Tibial nerve (tissue), 4 donors: ENCODE measurements at regions not wholly inside any gene's neighbourhood (a gene's known extent, or its start where the extent isn't known, plus 50 kb on each side); places are given as distances from the start of the nearest gene placed in this dataset.

Source experiments
- DNase-seq, 2 donors: peaks; one replicate each; pipeline ENCODE4 v3.0.0-alpha.2; 2019; ENCODE audit warnings: low spot score in 2 of 2
- H3K27ac ChIP-seq, 4 donors: fragments of 200-600 bp; sonication (generic) in 3 of 4; one replicate each; pipeline ENCODE4 v1.5.1; 2017 to 2019; ENCODE audit warnings: mild to moderate bottlenecking in 1 of 4
- H3K27me3 ChIP-seq, 2 donors: fragments of 200-600 bp; sonication (generic) in 1 of 2; one replicate each; pipeline versions ENCODE4 v1.5.1 to v1.6.0; 2017 to 2019
- H3K36me3 ChIP-seq, 3 donors: fragments of 200-600 bp; sonication (generic); one replicate each; pipeline ENCODE4 v1.5.1; 2018 to 2019
- H3K4me1 ChIP-seq, 4 donors: fragments of 200-600 bp; sonication (generic) in 3 of 4; one replicate each; pipeline ENCODE4 v1.5.1; 2017 to 2019
- H3K4me3 ChIP-seq, 4 donors: fragments of 200-600 bp; sonication (generic) in 3 of 4; one replicate each; pipeline ENCODE4 v1.5.1; 2017 to 2019; ENCODE audit warnings: mild to moderate bottlenecking in 1 of 4, moderate library complexity in 1 of 4
- H3K9me3 ChIP-seq, 4 donors: fragments of 200-600 bp; sonication (generic) in 3 of 4; one replicate each; pipeline ENCODE4 v1.5.1; 2017 to 2019
- EP300 ChIP-seq, 2 donors: sonication (generic); formaldehyde crosslinking; IDR thresholded peaks; one replicate each; pipeline ENCODE4 v1.6.1; 2017; ENCODE audit warnings: antibody characterized with exemption in 2 of 2, mild to moderate bottlenecking in 1 of 2
- POLR2A ChIP-seq, 2 donors: fragments of 450-650 bp; IDR thresholded peaks; one replicate each; pipeline ENCODE4 v1.6.1; 2017; ENCODE audit warnings: antibody characterized with exemption in 2 of 2, mild to moderate bottlenecking in 2 of 2, moderate library complexity in 2 of 2
- WGBS, 2 donors: methylation state at CpG; one replicate each; pipeline ENCODE4 v1.1.5; 2018; 5-methylcytosine and 5-hydroxymethylcytosine counted together
- TF ChIP-seq, protein P1 (sequence below), 5 experiments: fragments of 200-600 bp in 3 of 5; fragments of 450-650 bp in 2 of 5; sonication (generic) in 3 of 5; IDR thresholded peaks; one replicate each; pipeline ENCODE4 v1.5.1; 2016 to 2019; ENCODE audit warnings: antibody characterized with exemption in 5 of 5, mild to moderate bottlenecking in 3 of 5, moderate library complexity in 2 of 5

- 55 to 58% methylated on average over 1 of the region's 1 CpG for WGBS, 2 donors
- H3K27ac ChIP-seq, result no peak overlapping the region
- H3K27me3 ChIP-seq, result no peaks in the 10 kb centered on the region
- DNase-seq, result no peak
- no peaks in the 10 kb centered on the region for H3K4me1 ChIP-seq
- no peak overlapping the region for H3K4me3 ChIP-seq
- no peaks in the 10 kb centered on the region for H3K36me3 ChIP-seq
- H3K9me3 ChIP-seq, result no peaks in the 10 kb centered on the region
- TF ChIP-seq, protein P1, sequence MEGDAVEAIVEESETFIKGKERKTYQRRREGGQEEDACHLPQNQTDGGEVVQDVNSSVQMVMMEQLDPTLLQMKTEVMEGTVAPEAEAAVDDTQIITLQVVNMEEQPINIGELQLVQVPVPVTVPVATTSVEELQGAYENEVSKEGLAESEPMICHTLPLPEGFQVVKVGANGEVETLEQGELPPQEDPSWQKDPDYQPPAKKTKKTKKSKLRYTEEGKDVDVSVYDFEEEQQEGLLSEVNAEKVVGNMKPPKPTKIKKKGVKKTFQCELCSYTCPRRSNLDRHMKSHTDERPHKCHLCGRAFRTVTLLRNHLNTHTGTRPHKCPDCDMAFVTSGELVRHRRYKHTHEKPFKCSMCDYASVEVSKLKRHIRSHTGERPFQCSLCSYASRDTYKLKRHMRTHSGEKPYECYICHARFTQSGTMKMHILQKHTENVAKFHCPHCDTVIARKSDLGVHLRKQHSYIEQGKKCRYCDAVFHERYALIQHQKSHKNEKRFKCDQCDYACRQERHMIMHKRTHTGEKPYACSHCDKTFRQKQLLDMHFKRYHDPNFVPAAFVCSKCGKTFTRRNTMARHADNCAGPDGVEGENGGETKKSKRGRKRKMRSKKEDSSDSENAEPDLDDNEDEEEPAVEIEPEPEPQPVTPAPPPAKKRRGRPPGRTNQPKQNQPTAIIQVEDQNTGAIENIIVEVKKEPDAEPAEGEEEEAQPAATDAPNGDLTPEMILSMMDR (IDR thresholded peaks at IDR 0.05), result no peak
- no peak for TF ChIP-seq POLR2A (IDR thresholded peaks at IDR 0.05)
- no peak for TF ChIP-seq EP300 (IDR thresholded peaks at IDR 0.05)
Measured at GRCh38 chr7:124462249-124462648, 303.3 kb downstream of the GPR37 start.

GRCh38 chr7:124460555-124460954, 305.0 kb downstream of the GPR37 start:
- no peak for TF ChIP-seq EP300 (IDR thresholded peaks at IDR 0.05)
- TF ChIP-seq, protein P1 (IDR thresholded peaks at IDR 0.05), result no peak
- no peak for TF ChIP-seq POLR2A (IDR thresholded peaks at IDR 0.05)
- WGBS, 2 donors, result 82 to 84% methylated on average over 2 of the region's 2 CpGs
- no peaks in the 10 kb centered on the region for H3K4me1 ChIP-seq
- no peak for DNase-seq
- H3K4me3 ChIP-seq, result no peak overlapping the region
- no peaks in the 10 kb centered on the region for H3K27me3 ChIP-seq
- H3K27ac ChIP-seq, result no peak overlapping the region
- no peaks in the 10 kb centered on the region for H3K36me3 ChIP-seq
- no peaks in the 10 kb centered on the region for H3K9me3 ChIP-seq

GRCh38 chr7:124460056-124460450, 305.5 kb downstream of the GPR37 start:
- Histone ChIP-seq H3K9me3 (no peaks in the 10 kb centered on the region), H3K4me3 (no peak overlapping the region), H3K4me1 (no peaks in the 10 kb centered on the region), H3K27ac (no peak overlapping the region), H3K27me3 (no peaks in the 10 kb centered on the region), H3K36me3 (no peaks in the 10 kb centered on the region)
- DNase-seq, result no peak
- TF ChIP-seq POLR2A (IDR thresholded peaks at IDR 0.05) (no peak), EP300 (IDR thresholded peaks at IDR 0.05) (no peak)
- TF ChIP-seq, protein P1 (IDR thresholded peaks at IDR 0.05), result no peak
- WGBS, 2 donors, result 78 to 81% methylated on average over 1 of the region's 1 CpG

- H3K36me3 ChIP-seq, result no peaks in the 10 kb centered on the region
- no peaks in the 10 kb centered on the region for H3K27me3 ChIP-seq
- 40 to 44% methylated on average over 8 of the region's 8 CpGs for WGBS, 2 donors
- no peak overlapping the region for H3K4me3 ChIP-seq
- TF ChIP-seq, protein P1 (IDR thresholded peaks at IDR 0.05), result no peak
- H3K27ac ChIP-seq, result no peak overlapping the region
- no peaks in the 10 kb centered on the region for H3K9me3 ChIP-seq
- no peak for DNase-seq
- H3K4me1 ChIP-seq, result no peaks in the 10 kb centered on the region
Measured at GRCh38 chr7:124459101-124460055, 306.2 kb downstream of the GPR37 start.

DNA sequence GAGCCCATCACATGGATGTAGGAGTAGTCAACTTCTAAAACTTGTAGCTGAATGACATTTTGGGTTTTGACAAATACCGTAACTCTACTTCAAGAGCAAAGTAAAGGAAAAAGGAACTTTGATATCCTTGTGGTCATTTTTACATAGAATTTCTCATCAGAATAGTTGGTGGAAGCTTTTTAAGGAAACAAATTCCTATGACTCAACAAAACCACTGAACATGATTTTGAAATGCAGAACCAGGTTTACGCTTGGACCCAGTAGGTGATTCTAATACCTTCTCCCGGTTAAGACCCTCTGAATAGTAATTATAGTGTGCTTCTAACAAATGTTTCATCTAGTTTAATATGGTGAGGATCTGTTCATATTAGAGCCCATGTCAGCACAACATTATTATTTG, 307.8 kb downstream of the GPR37 start:
- Histone ChIP-seq H3K9me3 (no peaks in the 10 kb centered on the region), H3K36me3 (no peaks in the 10 kb centered on the region), H3K4me1 (no peaks in the 10 kb centered on the region), H3K27me3 (no peaks in the 10 kb centered on the region), H3K4me3 (no peak overlapping the region), H3K27ac (no peak overlapping the region)
- DNase-seq, result no peak
- TF ChIP-seq EP300 (IDR thresholded peaks at IDR 0.05), result no peak
- TF ChIP-seq POLR2A (IDR thresholded peaks at IDR 0.05), result no peak
- TF ChIP-seq, protein P1 (IDR thresholded peaks at IDR 0.05), result no peak
- 93 to 94% methylated on average over 3 of the region's 3 CpGs for WGBS, 2 donors
